GM13976 (cell line): ENCODE measurements at regions not wholly inside any gene's neighbourhood (a gene's known extent, or its start where the extent isn't known, plus 50 kb on each side); places are given as distances from the start of the nearest gene placed in this dataset.

Experiments used
- DNase-seq: peaks from one replicate; pipeline ENCODE4 v3.0.0; 2012; ENCODE audit warnings: low spot score
- CTCF ChIP-seq: IDR thresholded peaks from 2 replicates; pipeline ENCODE4 v1.5.1; 2012; ENCODE audit warnings: borderline replicate concordance, mild to moderate bottlenecking; ENCODE audit not compliant: insufficient read depth; ENCODE audit errors: extremely low read depth, missing control alignments, control extremely low read depth
- in situ Hi-C: fragments of 300-500 bp; cut with MboI; formaldehyde crosslinking; loops from one replicate; pipeline ENCODE4 v1.12.0; 2022; ENCODE audit warnings: low sequenced_read_pairs, mixed read lengths, inconsistent platforms; ENCODE audit not compliant: unreplicated experiment

DNA sequence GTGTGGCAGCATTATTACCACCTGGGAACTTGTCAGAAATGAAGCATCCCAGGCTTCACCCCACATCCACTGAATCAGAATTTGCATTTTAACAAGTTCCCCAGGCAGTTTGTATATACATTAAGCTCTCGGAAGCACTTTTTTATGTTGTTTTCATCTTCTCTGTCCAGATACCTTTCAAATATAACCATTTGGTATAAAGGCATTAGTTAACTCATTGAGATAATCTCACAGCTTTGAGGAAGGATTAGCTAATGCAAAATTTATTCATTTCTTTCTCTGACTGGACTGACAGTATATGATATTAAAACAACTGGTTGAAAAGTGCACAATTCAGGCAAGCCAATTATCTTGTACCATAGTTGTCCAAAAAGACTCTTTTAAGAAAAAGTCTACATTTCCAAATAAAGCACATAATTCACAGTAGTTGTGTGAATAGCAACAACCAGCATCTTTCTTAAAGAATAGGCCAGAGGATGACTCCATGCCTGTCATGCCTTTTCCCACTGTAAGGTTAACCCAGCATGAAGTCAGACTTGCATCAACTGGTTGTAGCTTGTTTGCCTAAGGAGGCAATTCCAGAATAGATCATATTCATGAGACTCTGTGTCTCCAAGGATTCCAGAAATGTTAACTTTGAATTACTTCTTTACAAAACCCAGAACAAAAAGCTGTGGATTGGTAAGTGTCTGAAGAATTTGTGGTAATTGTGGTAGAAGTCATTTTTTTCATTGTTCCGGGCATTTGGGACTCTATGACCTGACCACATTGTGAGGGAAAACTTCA lies 254.3 kb upstream of the SESN3 start:
- DNase-seq, result no peak
- in situ Hi-C loops, result no loop called here
- TF ChIP-seq CTCF, result no peak

- DNase-seq, result no peak
- no peak for TF ChIP-seq CTCF
Measured at GRCh38 chr11:95483339-95483738, 252.3 kb upstream of the SESN3 start.

DNA sequence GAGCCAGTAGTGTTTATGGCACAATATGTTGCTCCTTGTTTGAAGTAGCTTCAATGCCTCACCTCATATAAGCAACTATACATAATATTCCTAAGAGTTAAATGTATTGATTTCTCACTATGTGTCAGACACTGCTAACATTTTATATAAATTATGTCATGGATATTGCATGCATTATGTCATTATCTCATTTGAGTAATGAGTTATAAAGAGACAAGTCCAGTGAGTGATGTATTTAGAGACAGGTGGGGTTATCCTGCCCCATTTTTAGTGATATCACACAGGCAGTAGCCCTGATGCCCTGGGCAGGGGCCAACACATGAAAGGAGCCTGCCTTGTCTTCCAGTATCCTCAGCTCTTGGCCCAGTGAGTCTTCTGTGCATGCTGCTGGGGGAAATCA lies 247.0 kb upstream of the SESN3 start:
- DNase-seq, result no peak
- TF ChIP-seq CTCF, result no peak
- in situ Hi-C loops, result no loop called here

More at GRCh38 chr11:95483339-95483738, 252.3 kb upstream of the SESN3 start:
- in situ Hi-C loops, result no loop called here

GRCh38 chr11:95469258-95469657 lies 238.3 kb upstream of the SESN3 start:
- TF ChIP-seq CTCF, result no peak
- in situ Hi-C loops, result no loop called here
- DNase-seq, result no peak

DNA sequence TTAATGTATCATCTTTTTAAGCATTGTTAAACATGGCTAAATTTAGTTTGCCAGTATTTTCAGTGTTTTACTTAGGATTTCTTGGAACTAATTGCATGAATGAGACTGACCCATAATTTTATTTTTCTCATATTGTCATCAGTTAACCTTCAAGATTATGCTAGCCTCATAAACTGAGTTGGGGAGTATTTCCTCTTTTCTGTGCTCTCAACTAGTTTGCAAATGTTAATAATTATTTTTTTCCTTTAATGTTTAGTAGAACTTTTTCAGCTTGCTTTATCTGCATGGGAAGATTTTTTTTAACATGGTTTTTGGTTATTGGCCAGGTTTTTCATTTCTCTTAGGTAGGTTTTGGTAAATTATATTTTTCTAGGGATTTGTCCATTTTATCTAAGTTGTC lies 235.4 kb upstream of the SESN3 start:
- DNase-seq, result no peak
- TF ChIP-seq CTCF, result no peak
- in situ Hi-C loops, result no loop called here

DNA sequence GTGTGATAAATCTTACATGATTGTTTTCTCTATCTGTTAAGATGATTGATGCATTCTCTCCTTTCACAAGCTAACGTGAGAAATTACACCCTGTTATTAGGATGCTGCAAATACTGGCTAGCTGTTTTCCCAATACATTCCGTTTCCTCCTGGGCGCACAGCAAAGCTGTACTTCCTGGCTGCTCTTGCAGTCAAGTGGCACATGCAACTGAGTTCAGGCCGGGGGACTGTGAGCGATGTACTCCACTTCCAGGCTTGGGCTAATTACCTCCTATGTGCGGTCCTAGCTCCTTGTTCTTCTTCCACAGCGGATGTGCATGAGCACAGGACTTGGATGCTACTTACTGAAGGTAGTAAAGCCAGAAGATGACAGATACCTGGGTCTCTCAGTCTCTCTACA lies 234.9 kb upstream of the SESN3 start:
- in situ Hi-C loops, result no loop called here
- TF ChIP-seq CTCF, result no peak
- no peak for DNase-seq

DNA sequence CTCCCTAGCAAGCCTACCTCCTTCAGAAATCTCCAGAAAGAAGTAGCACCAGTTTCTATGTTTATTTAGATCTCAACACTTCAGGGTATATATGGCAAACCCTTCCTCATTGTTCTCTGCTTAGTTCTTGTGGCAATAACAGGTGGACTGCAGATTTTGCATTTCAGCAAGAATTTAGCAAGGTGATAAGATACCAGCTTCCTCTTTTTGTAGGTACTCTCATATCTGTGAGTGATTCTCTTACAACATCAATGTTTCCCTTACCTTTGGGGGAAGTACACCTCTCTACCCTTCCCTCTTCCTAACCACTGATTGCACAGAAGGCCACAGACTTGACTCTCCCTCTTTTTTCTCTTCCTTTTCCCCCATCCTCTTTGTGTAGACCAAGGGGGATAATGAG lies 230.9 kb upstream of the SESN3 start:
- no peak for TF ChIP-seq CTCF
- in situ Hi-C loops, result no loop called here
- no peak for DNase-seq
